PC-9 (cell line): ENCODE measurements at regions not wholly inside any gene's neighbourhood (a gene's known extent, or its start where the extent isn't known, plus 50 kb on each side); places are given as distances from the start of the nearest gene placed in this dataset.

Experiments
- CTCF ChIP-seq: fragments of 200-600 bp; sonication (generic); conservative IDR thresholded peaks from 2 replicates; pipeline ENCODE4 v1.6.1; 2017; ENCODE audit warnings: mixed run types, antibody characterized with exemption, mild to moderate bottlenecking, moderate library complexity
- EZH2 ChIP-seq: fragments of 200-600 bp; sonication (generic); IDR thresholded peaks from 2 replicates; pipeline ENCODE4 v1.8.0; 2017; ENCODE audit warnings: antibody characterized with exemption, low read depth

- TF ChIP-seq CTCF (no peak), EZH2 (no peak)
These were observed 482.4 kb downstream of the NLGN4X start for GRCh38 chrX:5746231-5746630.
